Type B pancreatic cell (in vitro differentiated cells): ENCODE measurements at regions not wholly inside any gene's neighbourhood (a gene's known extent, or its start where the extent isn't known, plus 50 kb on each side); places are given as distances from the start of the nearest gene placed in this dataset.

Experiments
- DNase-seq: peaks from one replicate; pipeline ENCODE4 v3.0.0; 2021; ENCODE audit warnings: mixed read lengths; ENCODE audit not compliant: unreplicated experiment; ENCODE audit errors: extremely low spot score
- H3K27ac Mint-ChIP-seq: 2 replicates; pipeline ENCODE4 v1.8.0; 2021; ENCODE audit warnings: mild to moderate bottlenecking, mixed read lengths
- H3K27me3 Mint-ChIP-seq: 2 replicates; pipeline ENCODE4 v1.8.0; 2021; ENCODE audit warnings: mixed read lengths
- H3K36me3 Mint-ChIP-seq: 2 replicates; pipeline ENCODE4 v1.8.0; 2021; ENCODE audit warnings: mixed read lengths
- H3K4me1 Mint-ChIP-seq: one replicate; pipeline ENCODE4 v1.8.0; 2021; ENCODE audit warnings: mixed read lengths; ENCODE audit not compliant: unreplicated experiment
- H3K4me3 Mint-ChIP-seq: 2 replicates; pipeline ENCODE4 v1.8.0; 2021; ENCODE audit warnings: mild to moderate bottlenecking, mixed read lengths
- H3K9me3 Mint-ChIP-seq: 2 replicates; pipeline ENCODE4 v1.8.0; 2021; ENCODE audit warnings: mixed read lengths
- CTCF ChIP-seq: fragments of 200-600 bp; sonication (generic); conservative IDR thresholded peaks from 2 replicates; pipeline ENCODE4 v1.5.0; 2021; ENCODE audit warnings: antibody characterized with exemption, mild to moderate bottlenecking

- peaks cover 16% of the 10 kb centered on the region for H3K4me1 Mint-ChIP-seq
- no peak overlapping the region for H3K4me3 Mint-ChIP-seq
- no peaks in the 10 kb centered on the region for H3K27me3 Mint-ChIP-seq
- no peak for TF ChIP-seq CTCF
- peaks cover 6% of the 10 kb centered on the region for H3K9me3 Mint-ChIP-seq
- H3K27ac Mint-ChIP-seq, result no peak overlapping the region
- no peak for DNase-seq
- no peaks in the 10 kb centered on the region for H3K36me3 Mint-ChIP-seq
Observed at GRCh38 chr5:67976181-67976580, 239.4 kb upstream of the PIK3R1 start.

- Mint-ChIP-seq H3K4me1 (peaks cover 20% of the 10 kb centered on the region), H3K27ac (no peak overlapping the region), H3K36me3 (no peaks in the 10 kb centered on the region), H3K4me3 (no peak overlapping the region), H3K9me3 (peaks cover 10% of the 10 kb centered on the region), H3K27me3 (no peaks in the 10 kb centered on the region)
- TF ChIP-seq CTCF, result no peak
- no peak for DNase-seq
Observed at GRCh38 chr5:67974471-67974870, 241.1 kb upstream of the PIK3R1 start.

- H3K4me1 Mint-ChIP-seq, result peaks cover 20% of the 10 kb centered on the region
- no peaks in the 10 kb centered on the region for H3K27me3 Mint-ChIP-seq
- no peak for TF ChIP-seq CTCF
- no peaks in the 10 kb centered on the region for H3K36me3 Mint-ChIP-seq
- H3K27ac Mint-ChIP-seq, result no peak overlapping the region
- no peak overlapping the region for H3K4me3 Mint-ChIP-seq
- no peak for DNase-seq
- H3K9me3 Mint-ChIP-seq, result peaks cover 13% of the 10 kb centered on the region
Observed at GRCh38 chr5:67974054-67974453, 241.5 kb upstream of the PIK3R1 start.

GRCh38 chr5:67971971-67972821, 243.4 kb upstream of the PIK3R1 start:
- Mint-ChIP-seq H3K9me3 (peaks cover 13% of the 10 kb centered on the region), H3K27me3 (no peaks in the 10 kb centered on the region), H3K4me1 (peaks cover 15% of the 10 kb centered on the region), H3K4me3 (no peak overlapping the region), H3K27ac (no peak overlapping the region), H3K36me3 (no peaks in the 10 kb centered on the region)
- no peak for TF ChIP-seq CTCF
- DNase-seq, result no peak

- no peak for DNase-seq
- H3K4me1 Mint-ChIP-seq, result peaks cover 8% of the 10 kb centered on the region
- H3K36me3 Mint-ChIP-seq, result no peaks in the 10 kb centered on the region
- H3K9me3 Mint-ChIP-seq, result peaks cover 13% of the 10 kb centered on the region
- no peak overlapping the region for H3K4me3 Mint-ChIP-seq
- no peak overlapping the region for H3K27ac Mint-ChIP-seq
- H3K27me3 Mint-ChIP-seq, result no peaks in the 10 kb centered on the region
- TF ChIP-seq CTCF, result no peak
Observed at GRCh38 chr5:67971223-67971830, 244.2 kb upstream of the PIK3R1 start.
